Endothelial cell of umbilical vein (primary cell): ENCODE measurements at regions not wholly inside any gene's neighbourhood (a gene's known extent, or its start where the extent isn't known, plus 50 kb on each side); places are given as distances from the start of the nearest gene placed in this dataset.
A peak's percentile ranks its signal among the peaks of the same experiment; 100 is the strongest.

ENCODE experiments used
- BruUV-seq: library from RNA; stranded (reverse); fragments of 400-500 nt; replicated peaks from 2 replicates; lab custom pipeline; 2021; lab: Mats Ljungman, UMichigan
- CTCF ChIA-PET: fragments of 300-600, 350-600 bp; sonication (Branson Sonifier 250); formaldehyde crosslinking; loops from one replicate; lab custom pipeline; 2021; ENCODE audit warnings: antibody characterized with exemption, inconsistent platforms; lab: Charles Lee
- POLR2A ChIA-PET: fragments of 300-600, 350-600 bp; sonication (Branson Sonifier 250); formaldehyde crosslinking; loops from one replicate; lab custom pipeline; 2021; ENCODE audit warnings: antibody characterized with exemption, inconsistent platforms; lab: Charles Lee
- DNase-seq: peaks from one replicate; pipeline ENCODE4 v3.0.0-alpha.2; 2011; ENCODE audit warnings: low read depth, low spot score
- FAIRE-seq: peaks from 2 replicates; lab custom pipeline; 2011; peaks lifted over from hg19 to GRCh38; lab: Jason Lieb, UNC
- H2AFZ ChIP-seq: 2 replicates; pipeline ENCODE4 v1.6.0; 2012; ENCODE audit warnings: low read depth, low read length, control low read depth, inconsistent platforms
- H3K27ac ChIP-seq: 2 replicates; pipeline ENCODE4 v1.5.1; 2011; ENCODE audit warnings: low read depth, mild to moderate bottlenecking, control low read depth, low read length, moderate library complexity; ENCODE audit not compliant: insufficient read depth
- H3K27me3 ChIP-seq, 2 experiments: 2 replicates each; pipeline versions ENCODE4 v1.6.0 to v1.6.1; 2011; ENCODE audit warnings: low read length in 2 of 2, mixed read lengths in 1 of 2; ENCODE audit not compliant: control insufficient read depth in 2 of 2, insufficient read depth in 2 of 2
- H3K36me3 ChIP-seq, 2 experiments: 2 replicates in 1 of 2; 3 replicates in 1 of 2; pipeline ENCODE4 v1.5.1; 2011; ENCODE audit warnings: low read length in 2 of 2, mild to moderate bottlenecking in 1 of 2, moderate library complexity in 1 of 2; ENCODE audit not compliant: control insufficient read depth in 2 of 2, insufficient read depth in 2 of 2; ENCODE audit errors: extremely low read depth in 1 of 2
- H3K4me1 ChIP-seq: 3 replicates; pipeline ENCODE4 v1.5.1; 2011; ENCODE audit warnings: mild to moderate bottlenecking, low read length; ENCODE audit not compliant: control insufficient read depth, insufficient read depth; ENCODE audit errors: extremely low read depth
- H3K4me2 ChIP-seq: 2 replicates; pipeline ENCODE4 v1.6.1; 2011; ENCODE audit warnings: low read length, control low read depth, mixed read lengths; ENCODE audit not compliant: insufficient read depth
- H3K4me3 ChIP-seq, 3 experiments: fragments of 200-600 bp in 1 of 3; sonication (generic), shearing (Covaris generic) in 1 of 3; replicated peaks in 1 of 3; 2 replicates each; pipeline ENCODE4 v1.5.1; 2011 to 2016; ENCODE audit warnings: control low read depth in 3 of 3, low read length in 3 of 3, mild to moderate bottlenecking in 2 of 3, inconsistent platforms in 1 of 3, low read depth in 1 of 3, moderate library complexity in 1 of 3; ENCODE audit not compliant: insufficient read depth in 1 of 3
- H3K79me2 ChIP-seq: 2 replicates; pipeline ENCODE4 v1.6.0; 2012; ENCODE audit warnings: low read length, inconsistent platforms; ENCODE audit not compliant: control insufficient read depth, insufficient read depth
- H3K9ac ChIP-seq: replicated peaks from 2 replicates; pipeline ENCODE3; 2011; ENCODE audit warnings: low read length, control low read depth; ENCODE audit not compliant: insufficient read depth; ENCODE audit errors: extremely low read depth
- H3K9me1 ChIP-seq: replicated peaks from 3 replicates; pipeline ENCODE4 v1.6.0; 2011; ENCODE audit warnings: mild to moderate bottlenecking, low read length; ENCODE audit not compliant: control insufficient read depth, insufficient read depth; ENCODE audit errors: extremely low read depth
- H3K9me3 ChIP-seq: replicated peaks from 2 replicates; pipeline ENCODE4 v1.5.1; 2012; ENCODE audit warnings: low read length, inconsistent platforms; ENCODE audit not compliant: control insufficient read depth, insufficient read depth
- H4K20me1 ChIP-seq: replicated peaks from 2 replicates; pipeline ENCODE3; 2011; ENCODE audit warnings: mild to moderate bottlenecking, low read length; ENCODE audit not compliant: control insufficient read depth, insufficient read depth; ENCODE audit errors: extremely low read depth
- EZH2 ChIP-seq: IDR thresholded peaks from 2 replicates; pipeline ENCODE4 v1.6.1; 2012; ENCODE audit warnings: borderline replicate concordance, low read depth, mild to moderate bottlenecking, moderate library complexity, low read length, inconsistent platforms; ENCODE audit not compliant: severe bottlenecking
- FOS ChIP-seq: IDR thresholded peaks from 2 replicates; pipeline ENCODE4 v1.6.1; 2011; ENCODE audit warnings: mild to moderate bottlenecking, low read length, moderate library complexity, borderline replicate concordance; ENCODE audit not compliant: insufficient read depth
- GATA2 ChIP-seq: IDR thresholded peaks from 2 replicates; pipeline ENCODE4 v1.7.0; 2011; ENCODE audit warnings: low read depth, mild to moderate bottlenecking, moderate library complexity, mixed read lengths, low read length; ENCODE audit not compliant: insufficient read length, insufficient read depth
- JUN ChIP-seq: IDR thresholded peaks from 2 replicates; pipeline ENCODE4 v1.6.1; 2011; ENCODE audit warnings: borderline replicate concordance, low read depth; ENCODE audit not compliant: insufficient read length, insufficient read depth
- MYC ChIP-seq: IDR thresholded peaks from one replicate; pipeline ENCODE4 v1.6.1; 2011; ENCODE audit warnings: mild to moderate bottlenecking, low read depth, low read length
- POLR2A ChIP-seq: IDR thresholded peaks from 2 replicates; pipeline ENCODE4 v1.6.1; 2012; ENCODE audit warnings: low read depth, mild to moderate bottlenecking, control low read depth, low read length
- POLR2AphosphoS5 ChIP-seq: IDR thresholded peaks from 2 replicates; pipeline ENCODE4 v1.6.1; 2012; ENCODE audit warnings: low read depth, mild to moderate bottlenecking, control low read depth, low read length, moderate library complexity; ENCODE audit not compliant: insufficient read depth
- dilution Hi-C: fragments of 300-500 bp; cut with MboI; formaldehyde crosslinking; loops from one replicate; pipeline ENCODE4 v1.15.0; 2019; ENCODE audit warnings: low sequenced_read_pairs; ENCODE audit not compliant: extremely low pct_ligation_motif_present
- intact Hi-C: fragments of 100-400 bp; cut with micrococcal nuclease; formaldehyde crosslinking; loops from one replicate; pipeline ENCODE4 v1.10.0; 2022
- TF ChIP-seq, protein P1 (sequence below), 2 donors: IDR thresholded peaks; 1 replicate in 1 of 2; 2 replicates in 1 of 2; pipeline ENCODE4 v1.5.1; 2011; ENCODE audit warnings: low read length in 2 of 2, mild to moderate bottlenecking in 2 of 2, moderate library complexity in 2 of 2, control low read depth in 1 of 2, inconsistent platforms in 1 of 2, low read depth in 1 of 2; ENCODE audit not compliant: insufficient read depth in 1 of 2; ENCODE audit errors: extremely low read depth in 1 of 2
- TF ChIP-seq, protein P2 (sequence below): IDR thresholded peaks from 2 replicates; pipeline ENCODE4 v1.6.1; 2011; ENCODE audit not compliant: insufficient read depth, insufficient read length

DNA sequence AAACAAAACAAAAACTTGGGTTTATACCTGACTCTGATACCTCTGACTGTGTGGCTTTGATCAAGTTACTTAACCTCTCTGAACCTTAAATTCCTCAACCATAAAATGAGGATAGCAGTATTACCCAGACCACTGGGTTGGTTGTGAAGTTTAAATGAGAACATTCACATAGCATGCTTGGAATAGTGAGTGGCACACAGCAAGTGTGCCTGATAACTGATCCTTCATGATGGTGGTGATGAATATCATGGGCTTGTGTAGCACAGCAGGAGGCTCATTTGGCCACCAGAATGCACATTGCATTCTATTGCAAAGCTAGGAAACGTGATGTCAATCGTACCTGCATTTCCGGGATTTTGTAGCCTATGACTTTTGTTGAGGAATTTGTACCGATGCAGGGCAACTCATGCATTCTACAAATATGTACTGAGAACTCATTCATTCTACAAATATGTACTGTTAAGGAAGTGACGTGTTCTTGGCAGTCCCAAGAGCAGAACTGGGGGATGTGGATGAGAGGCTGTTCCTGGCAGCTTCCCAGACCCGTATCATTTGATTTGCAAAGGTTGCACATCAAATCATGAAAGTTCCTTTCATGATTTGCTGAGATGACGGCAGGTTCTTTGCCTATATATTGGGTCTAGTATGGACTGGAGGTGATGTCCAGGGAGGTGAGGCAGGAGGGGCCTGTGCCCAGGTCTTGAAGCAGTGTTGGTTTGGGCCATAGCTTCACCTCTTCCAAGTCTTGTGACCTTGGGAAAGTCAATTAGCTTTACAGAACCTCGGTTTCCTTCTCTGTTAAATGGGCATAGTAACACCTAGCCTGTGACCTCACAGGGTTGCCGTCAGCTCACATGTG, 94.6 kb upstream of the SMNDC1 start:
- FAIRE-seq (peak; percentile 95), DNase-seq (peak; percentile 95)
- peak overlapping the region in 1 of 3 experiments; percentile 21 for H3K4me3 ChIP-seq
- intact Hi-C loops (loop anchor here (1.0 to 5.0 kb wide), 9 partner anchors 11 to 518 kb away; partner anchors contain the start of genes BBIP1 and SHOC2), dilution Hi-C loops (no loop called here)
- no peaks in the 10 kb centered on the region for H3K79me2 ChIP-seq
- ChIA-PET CTCF (interaction anchor here (0.5 to 6.4 kb wide), 12 partner anchors 9 to 147 kb away, joined by 3 to 62 read pairs (median 6); no protein-coding TSS in a partner anchor), POLR2A (interaction anchor here (0.7 to 2.0 kb wide), 4 partner anchors 9 to 102 kb away, joined by 4 to 8 read pairs (median 5); no protein-coding TSS in a partner anchor)
- peak overlapping the region; percentile 94 for H3K9ac ChIP-seq
- H3K36me3 ChIP-seq = no peaks in the 10 kb centered on the region
- H4K20me1 ChIP-seq = no peaks in the 10 kb centered on the region
- no peak overlapping the region for H2AFZ ChIP-seq
- H3K27me3 ChIP-seq = no peaks in the 10 kb centered on the region
- H3K27ac ChIP-seq = peak overlapping the region; percentile 98
- TF ChIP-seq JUN (peak; percentile 98), EZH2 (no peak), MYC (peak; percentile 58), FOS (peak; percentile 93), POLR2A (peak; percentile 54), GATA2 (peak; percentile 76), POLR2AphosphoS5 (peak; percentile 89)
- TF ChIP-seq, protein P1, sequence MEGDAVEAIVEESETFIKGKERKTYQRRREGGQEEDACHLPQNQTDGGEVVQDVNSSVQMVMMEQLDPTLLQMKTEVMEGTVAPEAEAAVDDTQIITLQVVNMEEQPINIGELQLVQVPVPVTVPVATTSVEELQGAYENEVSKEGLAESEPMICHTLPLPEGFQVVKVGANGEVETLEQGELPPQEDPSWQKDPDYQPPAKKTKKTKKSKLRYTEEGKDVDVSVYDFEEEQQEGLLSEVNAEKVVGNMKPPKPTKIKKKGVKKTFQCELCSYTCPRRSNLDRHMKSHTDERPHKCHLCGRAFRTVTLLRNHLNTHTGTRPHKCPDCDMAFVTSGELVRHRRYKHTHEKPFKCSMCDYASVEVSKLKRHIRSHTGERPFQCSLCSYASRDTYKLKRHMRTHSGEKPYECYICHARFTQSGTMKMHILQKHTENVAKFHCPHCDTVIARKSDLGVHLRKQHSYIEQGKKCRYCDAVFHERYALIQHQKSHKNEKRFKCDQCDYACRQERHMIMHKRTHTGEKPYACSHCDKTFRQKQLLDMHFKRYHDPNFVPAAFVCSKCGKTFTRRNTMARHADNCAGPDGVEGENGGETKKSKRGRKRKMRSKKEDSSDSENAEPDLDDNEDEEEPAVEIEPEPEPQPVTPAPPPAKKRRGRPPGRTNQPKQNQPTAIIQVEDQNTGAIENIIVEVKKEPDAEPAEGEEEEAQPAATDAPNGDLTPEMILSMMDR (IDR thresholded peaks at IDR 0.05; ENCODE audit: extremely low read depth in 1 of 2, insufficient read depth in 1 of 2, low read depth in 1 of 2, low read length in 2 of 2) = no peak
- TF ChIP-seq, protein P2, sequence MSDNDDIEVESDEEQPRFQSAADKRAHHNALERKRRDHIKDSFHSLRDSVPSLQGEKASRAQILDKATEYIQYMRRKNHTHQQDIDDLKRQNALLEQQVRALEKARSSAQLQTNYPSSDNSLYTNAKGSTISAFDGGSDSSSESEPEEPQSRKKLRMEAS = no peak
- no peaks in the 10 kb centered on the region for H3K9me1 ChIP-seq
- no peaks in the 10 kb centered on the region for H3K9me3 ChIP-seq
- BruUV-seq = TSS peak; percentile 92
- peak overlapping the region; percentile 85 for H3K4me2 ChIP-seq
- peaks cover 55% of the 10 kb centered on the region for H3K4me1 ChIP-seq
